Activated T-helper 2 cell treated with anti-CD3 and anti-CD28 coated beads, Interferon-gamma antibody, Interleukin-2, Interleukin-4, amounts not matched to agents 10 μg/mL and 5 μg/mL and 100 μg/mL, durations not matched to agents 14 hours and 24 hours and 36 hours (primary cell): ENCODE measurements at regions not wholly inside any gene's neighbourhood (a gene's known extent, or its start where the extent isn't known, plus 50 kb on each side); places are given as distances from the start of the nearest gene placed in this dataset.

Source experiments
- DNase-seq: peaks from one replicate; pipeline ENCODE4 v3.0.0; 2021; ENCODE audit warnings: low spot score
- H3K27ac Mint-ChIP-seq: one replicate; pipeline ENCODE4 v1.8.0; 2021; ENCODE audit warnings: mixed read lengths
- H3K27me3 Mint-ChIP-seq: one replicate; pipeline ENCODE4 v1.8.0; 2021; ENCODE audit warnings: low read depth, mixed read lengths
- H3K36me3 Mint-ChIP-seq: one replicate; pipeline ENCODE4 v1.8.0; 2021; ENCODE audit warnings: low read depth, mixed read lengths
- H3K4me1 Mint-ChIP-seq: one replicate; pipeline ENCODE4 v1.8.0; 2021; ENCODE audit warnings: low read depth, mixed read lengths
- H3K4me3 Mint-ChIP-seq: one replicate; pipeline ENCODE4 v1.8.0; 2021; ENCODE audit warnings: low read depth, mild to moderate bottlenecking, moderate library complexity, mixed read lengths
- H3K9me3 Mint-ChIP-seq: one replicate; pipeline ENCODE4 v1.8.0; 2021; ENCODE audit warnings: mixed read lengths
- intact Hi-C: fragments of 100-400 bp; cut with micrococcal nuclease; formaldehyde crosslinking; loops from one replicate; pipeline ENCODE4 v1.15.1; 2023

GRCh38 chr5:8517456-8517855, 648.5 kb downstream of the MTRR start:
- intact Hi-C loops = no loop called here
- peaks cover 23% of the 10 kb centered on the region for H3K9me3 Mint-ChIP-seq
- no peaks in the 10 kb centered on the region for H3K4me1 Mint-ChIP-seq
- no peaks in the 10 kb centered on the region for H3K27me3 Mint-ChIP-seq
- no peak overlapping the region for H3K4me3 Mint-ChIP-seq
- H3K27ac Mint-ChIP-seq = no peak overlapping the region
- no peak for DNase-seq
- H3K36me3 Mint-ChIP-seq = no peaks in the 10 kb centered on the region

- intact Hi-C loops = no loop called here
- no peak overlapping the region for H3K27ac Mint-ChIP-seq
Measured at GRCh38 chr5:8520917-8521316, 652.0 kb downstream of the MTRR start.

GRCh38 chr5:8521991-8522390, 653.0 kb downstream of the MTRR start:
- intact Hi-C loops = no loop called here
- Mint-ChIP-seq H3K4me1 (no peaks in the 10 kb centered on the region), H3K9me3 (peaks cover 9% of the 10 kb centered on the region), H3K4me3 (no peak overlapping the region), H3K27me3 (no peaks in the 10 kb centered on the region), H3K27ac (no peak overlapping the region), H3K36me3 (no peaks in the 10 kb centered on the region)
- DNase-seq = no peak

More at GRCh38 chr5:8520917-8521316, 652.0 kb downstream of the MTRR start:
- H3K4me1 Mint-ChIP-seq = no peaks in the 10 kb centered on the region
- no peak for DNase-seq
- no peaks in the 10 kb centered on the region for H3K27me3 Mint-ChIP-seq
- H3K36me3 Mint-ChIP-seq = no peaks in the 10 kb centered on the region
- H3K9me3 Mint-ChIP-seq = peaks cover 14% of the 10 kb centered on the region
- no peak overlapping the region for H3K4me3 Mint-ChIP-seq

GRCh38 chr5:8522646-8523045, 653.7 kb downstream of the MTRR start:
- Mint-ChIP-seq H3K4me3 (no peak overlapping the region), H3K4me1 (no peaks in the 10 kb centered on the region), H3K27me3 (no peaks in the 10 kb centered on the region), H3K36me3 (no peaks in the 10 kb centered on the region), H3K27ac (no peak overlapping the region), H3K9me3 (peaks cover 9% of the 10 kb centered on the region)
- DNase-seq = no peak
- intact Hi-C loops = no loop called here

- intact Hi-C loops = no loop called here
- no peaks in the 10 kb centered on the region for H3K27me3 Mint-ChIP-seq
- no peak overlapping the region for H3K4me3 Mint-ChIP-seq
- H3K36me3 Mint-ChIP-seq = no peaks in the 10 kb centered on the region
- no peaks in the 10 kb centered on the region for H3K4me1 Mint-ChIP-seq
- no peak overlapping the region for H3K27ac Mint-ChIP-seq
- peaks cover 8% of the 10 kb centered on the region for H3K9me3 Mint-ChIP-seq
- no peak for DNase-seq
Measured at GRCh38 chr5:8523501-8523900, 654.6 kb downstream of the MTRR start.

GRCh38 chr5:8525819-8526218, 656.9 kb downstream of the MTRR start:
- no peak for DNase-seq
- H3K27ac Mint-ChIP-seq = no peak overlapping the region
- H3K9me3 Mint-ChIP-seq = peaks cover 8% of the 10 kb centered on the region
- intact Hi-C loops = no loop called here
- no peaks in the 10 kb centered on the region for H3K4me1 Mint-ChIP-seq
- H3K4me3 Mint-ChIP-seq = no peak overlapping the region
- no peaks in the 10 kb centered on the region for H3K27me3 Mint-ChIP-seq
- no peaks in the 10 kb centered on the region for H3K36me3 Mint-ChIP-seq

- peaks cover 8% of the 10 kb centered on the region for H3K9me3 Mint-ChIP-seq
- H3K4me3 Mint-ChIP-seq = no peak overlapping the region
- no peaks in the 10 kb centered on the region for H3K36me3 Mint-ChIP-seq
- no peaks in the 10 kb centered on the region for H3K4me1 Mint-ChIP-seq
- no peaks in the 10 kb centered on the region for H3K27me3 Mint-ChIP-seq
- DNase-seq = no peak
- H3K27ac Mint-ChIP-seq = no peak overlapping the region
- intact Hi-C loops = no loop called here
Measured at GRCh38 chr5:8528106-8528505, 659.2 kb downstream of the MTRR start.

- no peak for DNase-seq
- H3K27me3 Mint-ChIP-seq = no peaks in the 10 kb centered on the region
- no peak overlapping the region for H3K27ac Mint-ChIP-seq
- H3K9me3 Mint-ChIP-seq = peaks cover 22% of the 10 kb centered on the region
- H3K4me3 Mint-ChIP-seq = no peak overlapping the region
- H3K4me1 Mint-ChIP-seq = no peaks in the 10 kb centered on the region
- intact Hi-C loops = no loop called here
- H3K36me3 Mint-ChIP-seq = no peaks in the 10 kb centered on the region
Measured at GRCh38 chr5:8538821-8539220, 669.9 kb downstream of the MTRR start.

- Mint-ChIP-seq H3K4me1 (no peaks in the 10 kb centered on the region), H3K36me3 (no peaks in the 10 kb centered on the region), H3K4me3 (no peak overlapping the region), H3K27me3 (no peaks in the 10 kb centered on the region), H3K27ac (no peak overlapping the region), H3K9me3 (peaks cover 19% of the 10 kb centered on the region)
- no peak for DNase-seq
- intact Hi-C loops = no loop called here
Measured at GRCh38 chr5:8540317-8540716, 671.4 kb downstream of the MTRR start.

GRCh38 chr5:8550921-8551320, 682.0 kb downstream of the MTRR start:
- Mint-ChIP-seq H3K27me3 (no peaks in the 10 kb centered on the region), H3K9me3 (peaks cover 24% of the 10 kb centered on the region), H3K4me1 (no peaks in the 10 kb centered on the region), H3K36me3 (no peaks in the 10 kb centered on the region), H3K27ac (no peak overlapping the region), H3K4me3 (no peak overlapping the region)
- no peak for DNase-seq
- intact Hi-C loops = no loop called here

- Mint-ChIP-seq H3K4me1 (no peaks in the 10 kb centered on the region), H3K9me3 (peaks cover 17% of the 10 kb centered on the region), H3K36me3 (no peaks in the 10 kb centered on the region), H3K27me3 (no peaks in the 10 kb centered on the region), H3K4me3 (no peak overlapping the region), H3K27ac (no peak overlapping the region)
- no peak for DNase-seq
- intact Hi-C loops = no loop called here
Measured at GRCh38 chr5:8553364-8553763, 684.4 kb downstream of the MTRR start.

GRCh38 chr5:8557728-8558127, 688.8 kb downstream of the MTRR start:
- Mint-ChIP-seq H3K36me3 (no peaks in the 10 kb centered on the region), H3K4me1 (no peaks in the 10 kb centered on the region), H3K27me3 (no peaks in the 10 kb centered on the region), H3K9me3 (peaks cover 26% of the 10 kb centered on the region), H3K27ac (no peak overlapping the region), H3K4me3 (no peak overlapping the region)
- intact Hi-C loops = no loop called here
- DNase-seq = no peak

GRCh38 chr5:8560776-8561175, 691.8 kb downstream of the MTRR start:
- no peaks in the 10 kb centered on the region for H3K4me1 Mint-ChIP-seq
- H3K27ac Mint-ChIP-seq = no peak overlapping the region
- peaks cover 14% of the 10 kb centered on the region for H3K9me3 Mint-ChIP-seq
- intact Hi-C loops = no loop called here
- H3K4me3 Mint-ChIP-seq = no peak overlapping the region
- no peaks in the 10 kb centered on the region for H3K36me3 Mint-ChIP-seq
- no peaks in the 10 kb centered on the region for H3K27me3 Mint-ChIP-seq
- no peak for DNase-seq

- Mint-ChIP-seq H3K4me1 (no peaks in the 10 kb centered on the region), H3K4me3 (no peak overlapping the region), H3K27ac (no peak overlapping the region), H3K27me3 (no peaks in the 10 kb centered on the region), H3K36me3 (no peaks in the 10 kb centered on the region), H3K9me3 (peaks cover 14% of the 10 kb centered on the region)
- DNase-seq = no peak
- intact Hi-C loops = no loop called here
Measured at GRCh38 chr5:8561224-8561840, 692.4 kb downstream of the MTRR start.
